ENCODE measurements at regions not wholly inside any gene's neighbourhood (a gene's known extent, or its start where the extent isn't known, plus 50 kb on each side); places are given as distances from the start of the nearest gene placed in this dataset.

- no peak for TF ChIP-seq CTCF (conservative IDR thresholded peaks at IDR 0.05; ENCODE audit: low read depth in 2 of 2)
- TF ChIP-seq STAT1 (IDR thresholded peaks at IDR 0.05; ENCODE audit: unreplicated experiment): no peak
Observed at GRCh38 chr2:72041638-72042111, 106.0 kb downstream of the CYP26B1 start.
